Smooth muscle cell (in vitro differentiated cells): ENCODE measurements at regions not wholly inside any gene's neighbourhood (a gene's known extent, or its start where the extent isn't known, plus 50 kb on each side); places are given as distances from the start of the nearest gene placed in this dataset.

Experiments used
- DNase-seq: peaks from one replicate; lab custom pipeline; 2025; ENCODE audit not compliant: unreplicated experiment; lab: John Stamatoyannopoulos, UW
- H2AFZ ChIP-seq: fragments of 200-600 bp; sonication (generic); 2 replicates; pipeline ENCODE4 v1.6.0; 2016; ENCODE audit warnings: antibody characterized with exemption, low read depth, mild to moderate bottlenecking
- H3F3A ChIP-seq: fragments of 200-600 bp; sonication (generic); 2 replicates; pipeline ENCODE4 v1.6.0; 2017; ENCODE audit warnings: antibody characterized with exemption, low read depth
- H3K27ac ChIP-seq: fragments of 200-600 bp; sonication (generic); 2 replicates; pipeline ENCODE4 v1.5.1; 2016; ENCODE audit warnings: low read depth, mild to moderate bottlenecking
- H3K27me3 ChIP-seq: fragments of 200-600 bp; sonication (generic); 2 replicates; pipeline ENCODE4 v1.6.1; 2016; ENCODE audit warnings: low read depth, mild to moderate bottlenecking
- H3K36me3 ChIP-seq: fragments of 200-600 bp; sonication (generic); 2 replicates; pipeline ENCODE4 v1.5.1; 2016; ENCODE audit warnings: low read depth
- H3K4me1 ChIP-seq: fragments of 200-600 bp; sonication (generic); 2 replicates; pipeline ENCODE4 v1.5.1; 2016; ENCODE audit warnings: low read depth
- H3K4me2 ChIP-seq: fragments of 200-600 bp; sonication (generic); 2 replicates; pipeline ENCODE4 v1.6.0; 2016; ENCODE audit warnings: mild to moderate bottlenecking
- H3K4me3 ChIP-seq: fragments of 200-600 bp; sonication (generic); 2 replicates; pipeline ENCODE4 v1.5.1; 2016; ENCODE audit warnings: mild to moderate bottlenecking
- H3K79me2 ChIP-seq: fragments of 200-600 bp; sonication (generic); 2 replicates; pipeline ENCODE4 v1.6.0; 2016; ENCODE audit warnings: low read depth, mild to moderate bottlenecking
- H3K9ac ChIP-seq: fragments of 200-600 bp; sonication (generic); 2 replicates; pipeline ENCODE4 v1.6.0; 2016; ENCODE audit warnings: low read depth
- H3K9me3 ChIP-seq: fragments of 200-600 bp; sonication (generic); replicated peaks from 2 replicates; pipeline ENCODE4 v1.5.1; 2016; ENCODE audit warnings: low read depth
- H4K20me1 ChIP-seq: fragments of 200-600 bp; sonication (generic); 2 replicates; pipeline ENCODE4 v1.6.0; 2016; ENCODE audit warnings: low read depth
- CTCF ChIP-seq: fragments of 200-600 bp; sonication (generic); IDR thresholded peaks from 2 replicates; pipeline ENCODE4 v1.5.1; 2017; ENCODE audit warnings: borderline replicate concordance, mild to moderate bottlenecking, antibody characterized with exemption; ENCODE audit not compliant: insufficient read depth, poor library complexity, severe bottlenecking
- WGBS: methylation state at CpG from one replicate; pipeline ENCODE4 v1.1.7; 2016; ENCODE audit warnings: low lambda C conversion rate; 5-methylcytosine and 5-hydroxymethylcytosine counted together

GRCh38 chr4:180485407-180485806 is 1757.8 kb upstream of the TENM3 start:
- no peak overlapping the region for H2AFZ ChIP-seq
- H3K27ac ChIP-seq, result no peak overlapping the region
- H3K4me1 ChIP-seq, result no peaks in the 10 kb centered on the region
- H3K79me2 ChIP-seq, result no peaks in the 10 kb centered on the region
- no peaks in the 10 kb centered on the region for H3F3A ChIP-seq
- H4K20me1 ChIP-seq, result no peaks in the 10 kb centered on the region
- no peak for TF ChIP-seq CTCF
- no peak overlapping the region for H3K4me3 ChIP-seq
- no peaks in the 10 kb centered on the region for H3K36me3 ChIP-seq
- no peaks in the 10 kb centered on the region for H3K9me3 ChIP-seq
- DNase-seq, result no peak
- H3K9ac ChIP-seq, result no peak overlapping the region
- no peaks in the 10 kb centered on the region for H3K27me3 ChIP-seq
- no peak overlapping the region for H3K4me2 ChIP-seq

- Histone ChIP-seq H3K27ac (no peak overlapping the region), H3K9me3 (no peaks in the 10 kb centered on the region), H3K27me3 (no peaks in the 10 kb centered on the region), H2AFZ (no peak overlapping the region), H3K4me3 (no peak overlapping the region), H3K4me1 (no peaks in the 10 kb centered on the region), H3K36me3 (no peaks in the 10 kb centered on the region), H4K20me1 (no peaks in the 10 kb centered on the region), H3F3A (no peaks in the 10 kb centered on the region), H3K79me2 (no peaks in the 10 kb centered on the region), H3K4me2 (no peak overlapping the region), H3K9ac (no peak overlapping the region)
- DNase-seq, result no peak
- no peak for TF ChIP-seq CTCF
- WGBS, result 87% methylated on average over 4 of the region's 4 CpGs
Observed at GRCh38 chr4:180486342-180486741, 1756.9 kb upstream of the TENM3 start.

- TF ChIP-seq CTCF, result no peak
- no peak overlapping the region for H3K4me3 ChIP-seq
- H3K79me2 ChIP-seq, result no peaks in the 10 kb centered on the region
- no peaks in the 10 kb centered on the region for H3K4me1 ChIP-seq
- no peaks in the 10 kb centered on the region for H3F3A ChIP-seq
- no peak overlapping the region for H3K9ac ChIP-seq
- H3K27me3 ChIP-seq, result no peaks in the 10 kb centered on the region
- no peaks in the 10 kb centered on the region for H4K20me1 ChIP-seq
- no peak overlapping the region for H3K4me2 ChIP-seq
- H3K27ac ChIP-seq, result no peak overlapping the region
- no peak for DNase-seq
- H2AFZ ChIP-seq, result no peak overlapping the region
- H3K9me3 ChIP-seq, result no peaks in the 10 kb centered on the region
- no peaks in the 10 kb centered on the region for H3K36me3 ChIP-seq
Observed at GRCh38 chr4:180489787-180490186, 1753.4 kb upstream of the TENM3 start.

GRCh38 chr4:180491210-180491609 is 1752.0 kb upstream of the TENM3 start:
- 55% methylated on average over 2 of the region's 2 CpGs for WGBS
- no peaks in the 10 kb centered on the region for H3K27me3 ChIP-seq

More at GRCh38 chr4:180491210-180491609, 1752.0 kb upstream of the TENM3 start:
- H3K36me3 ChIP-seq, result no peaks in the 10 kb centered on the region
- H3K9ac ChIP-seq, result no peak overlapping the region
- H3K4me2 ChIP-seq, result no peak overlapping the region
- H4K20me1 ChIP-seq, result no peaks in the 10 kb centered on the region
- no peaks in the 10 kb centered on the region for H3K4me1 ChIP-seq
- no peak overlapping the region for H2AFZ ChIP-seq
- H3K79me2 ChIP-seq, result no peaks in the 10 kb centered on the region
- TF ChIP-seq CTCF, result no peak
- DNase-seq, result no peak
- H3K27ac ChIP-seq, result no peak overlapping the region
- no peaks in the 10 kb centered on the region for H3K9me3 ChIP-seq
- H3F3A ChIP-seq, result no peaks in the 10 kb centered on the region
- H3K4me3 ChIP-seq, result no peak overlapping the region
